GM21390 (cell line): ENCODE measurements at regions not wholly inside any gene's neighbourhood (a gene's known extent, or its start where the extent isn't known, plus 50 kb on each side); places are given as distances from the start of the nearest gene placed in this dataset.
"Not testable (repeated sequence)": the region's sequence is repeated elsewhere in the genome, so short reads cannot be mapped to it uniquely, and the experiment has no call there.

Experiments used
- ATAC-seq: cut with Tn5 transposase; IDR thresholded peaks from one replicate; pipeline ENCODE4 v1.9.1; 2021; ENCODE audit not compliant: unreplicated experiment

GRCh38 chr9:84054341-84055010, 73.9 kb downstream of the RMI1 start:
- ATAC-seq: no peak

- no peak for ATAC-seq
Measured at GRCh38 chr9:84057662-84058061, 77.1 kb downstream of the RMI1 start.

DNA sequence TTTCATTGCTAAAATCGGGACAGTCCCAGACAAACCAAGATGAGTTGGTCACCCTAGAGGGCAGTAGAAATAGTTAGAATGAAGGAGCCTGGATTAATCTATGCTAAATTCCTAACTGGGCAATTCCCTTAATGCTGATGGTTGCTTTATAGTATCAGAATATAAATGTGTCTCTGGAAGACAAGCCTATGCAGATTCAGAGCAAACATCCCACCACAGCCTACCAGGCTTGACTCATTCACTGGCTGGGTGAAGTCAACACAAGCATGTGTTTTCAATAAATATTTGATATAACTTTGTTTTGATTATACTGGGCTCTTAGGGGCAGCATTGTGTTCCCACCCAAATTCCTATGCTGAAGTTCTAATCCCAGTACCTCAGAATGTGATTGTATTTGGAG, 79.3 kb downstream of the RMI1 start:
- no peak for ATAC-seq

DNA sequence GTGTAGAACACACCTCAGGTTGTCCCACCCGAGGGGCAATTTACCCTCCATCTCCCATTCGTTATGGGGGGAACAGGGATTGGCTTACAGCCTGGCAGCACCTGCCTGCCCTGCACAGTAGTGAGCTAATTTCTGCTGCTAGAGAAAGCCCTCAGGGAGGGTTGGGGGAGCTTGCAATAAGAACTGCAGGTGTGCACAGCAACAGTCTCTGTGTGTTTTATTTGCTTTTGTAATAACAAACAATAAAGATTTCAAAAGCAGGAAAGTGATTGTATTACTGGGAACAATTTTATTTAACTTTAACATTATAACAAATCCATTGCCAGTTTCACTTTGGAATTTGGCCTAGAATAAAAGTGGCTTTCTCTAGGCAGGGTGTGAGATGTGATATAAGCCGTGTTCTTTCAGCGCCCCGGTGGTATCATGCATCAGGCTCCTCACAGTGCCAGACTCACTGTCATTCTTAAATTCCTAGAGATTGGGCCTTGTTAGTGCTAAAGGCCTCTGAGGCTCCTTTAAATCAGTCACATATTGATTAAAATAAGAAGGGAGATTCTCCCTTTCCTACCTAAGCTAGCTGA, 81.1 kb downstream of the RMI1 start:
- ATAC-seq: no peak

- ATAC-seq: no peak
Measured at GRCh38 chr9:84062538-84062937, 81.9 kb downstream of the RMI1 start.

DNA sequence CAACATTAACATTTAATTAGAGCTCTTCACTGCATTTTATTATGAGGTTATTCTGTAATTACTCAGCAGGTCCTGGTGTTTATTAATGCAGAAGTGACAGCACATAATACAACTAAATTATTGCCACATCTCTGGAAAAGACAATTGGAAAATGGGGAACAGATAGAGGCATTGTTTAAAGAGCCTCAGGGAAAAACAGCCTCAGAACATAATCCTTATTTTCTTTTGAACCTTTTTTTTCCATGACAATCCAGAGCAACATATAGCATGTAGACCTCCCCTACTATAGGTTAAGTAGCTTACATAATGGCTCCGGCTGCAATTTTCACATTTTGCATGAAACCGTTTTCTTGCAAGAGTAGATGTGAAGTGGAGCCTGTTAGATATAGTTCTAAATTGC, 87.2 kb downstream of the RMI1 start:
- no peak for ATAC-seq

- ATAC-seq: no peak
Measured at GRCh38 chr9:84068872-84069271, 88.3 kb downstream of the RMI1 start.

DNA sequence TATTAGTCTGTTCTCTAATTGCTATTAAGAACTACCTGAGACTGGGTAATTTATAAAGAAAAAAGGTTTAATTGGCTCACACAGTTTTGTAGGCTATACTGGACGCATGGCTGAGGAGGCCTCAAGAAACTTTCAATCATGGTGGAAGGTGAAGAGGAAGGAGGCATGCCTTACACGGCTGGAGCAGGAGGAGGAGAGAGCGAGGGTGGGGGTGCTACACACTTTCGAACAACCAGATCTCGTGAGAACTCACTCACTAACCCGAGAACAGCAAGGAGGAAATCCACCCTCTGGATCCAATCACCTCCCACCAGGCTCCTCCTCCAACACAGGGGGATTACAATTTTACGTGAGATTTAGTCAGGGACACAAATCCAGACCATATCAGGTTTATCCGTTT, 90.0 kb downstream of the RMI1 start:
- no peak for ATAC-seq

- ATAC-seq: no peak
Measured at GRCh38 chr9:84072621-84073180, 92.1 kb downstream of the RMI1 start.

DNA sequence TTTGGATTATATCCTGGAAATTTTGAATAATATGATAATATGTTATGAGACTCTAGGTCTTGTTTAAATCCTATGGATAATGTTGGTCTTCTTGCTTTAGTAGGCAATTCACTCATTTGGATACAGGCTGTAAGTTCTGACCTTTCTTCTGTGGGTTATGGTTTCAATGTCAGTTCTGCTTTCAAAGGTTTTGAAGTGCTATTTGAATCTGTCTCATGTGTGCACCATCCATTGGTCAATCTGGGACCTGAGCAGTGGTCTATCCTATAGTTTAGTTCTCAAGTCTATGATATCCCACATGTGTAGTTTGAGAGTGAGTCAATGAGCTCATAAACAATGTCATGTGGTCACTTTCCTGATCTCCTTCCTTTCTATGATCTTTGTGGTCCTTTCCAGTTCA, 94.4 kb downstream of the RMI1 start:
- ATAC-seq: no peak

GRCh38 chr9:84076384-84076783, 95.8 kb downstream of the RMI1 start:
- no peak for ATAC-seq

DNA sequence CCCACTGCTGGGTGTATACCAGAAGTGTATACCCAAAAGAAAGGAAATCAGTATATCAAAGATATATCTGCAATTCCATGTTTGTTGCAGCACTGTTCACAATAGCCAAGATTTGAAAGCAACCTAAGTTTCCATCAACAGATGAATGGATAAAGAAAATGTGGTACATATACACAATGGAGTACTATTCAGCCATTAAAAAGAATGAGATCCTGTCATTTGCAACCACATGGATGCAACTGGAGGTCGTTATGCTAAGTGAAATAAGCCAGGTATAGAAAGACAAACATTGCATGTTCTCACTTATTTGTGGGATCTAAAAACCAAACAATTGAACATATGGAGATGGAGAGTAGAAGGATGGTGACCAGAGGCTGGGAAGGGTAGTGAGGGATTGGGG, 97.2 kb downstream of the RMI1 start:
- not testable (repeated sequence) for ATAC-seq

GRCh38 chr9:84079994-84080393, 99.4 kb downstream of the RMI1 start:
- no peak for ATAC-seq

GRCh38 chr9:84101964-84102632, 121.5 kb downstream of the RMI1 start:
- ATAC-seq: no peak

GRCh38 chr9:84103651-84104377, 123.2 kb downstream of the RMI1 start:
- ATAC-seq: no peak

GRCh38 chr9:84107081-84107480, 126.5 kb downstream of the RMI1 start:
- ATAC-seq: no peak

GRCh38 chr9:84107995-84108394, 127.4 kb downstream of the RMI1 start:
- ATAC-seq: no peak

- ATAC-seq: no peak
Measured at GRCh38 chr9:84111726-84112125, 131.1 kb downstream of the RMI1 start.

GRCh38 chr9:84121991-84122523, 141.5 kb downstream of the RMI1 start:
- ATAC-seq: no peak

- ATAC-seq: no peak
Measured at GRCh38 chr9:84122572-84122971, 142.0 kb downstream of the RMI1 start.
